Liver (tissue), 3 donors: ENCODE measurements at regions not wholly inside any gene's neighbourhood (a gene's known extent, or its start where the extent isn't known, plus 50 kb on each side); places are given as distances from the start of the nearest gene placed in this dataset.

Experiments used
- CTCF ChIP-seq: fragments of 150-350 bp; IDR thresholded peaks from 2 replicates; pipeline ENCODE4 v1.5.1; 2017; ENCODE audit warnings: improper control_type of control experiment, low read depth, low read length; ENCODE audit not compliant: missing input control
- EGR1 ChIP-seq, 2 donors: IDR thresholded peaks; 2 replicates each; pipeline ENCODE4 v1.6.1; 2016 to 2018; ENCODE audit warnings: antibody characterized with exemption in 2 of 2, low read depth in 2 of 2
- HNF4G ChIP-seq: IDR thresholded peaks from 2 replicates; pipeline ENCODE4 v1.6.1; 2016; ENCODE audit warnings: antibody characterized with exemption
- MAX ChIP-seq: IDR thresholded peaks from 2 replicates; pipeline ENCODE4 v1.6.1; 2016; ENCODE audit warnings: antibody characterized with exemption
- RAD21 ChIP-seq, 2 donors: IDR thresholded peaks; 2 replicates each; pipeline ENCODE4 v1.6.1; 2016; ENCODE audit warnings: antibody characterized with exemption in 2 of 2, mild to moderate bottlenecking in 2 of 2
- RXRA ChIP-seq, 2 donors: IDR thresholded peaks; 2 replicates each; pipeline ENCODE4 v1.6.1; 2017 to 2018; ENCODE audit warnings: antibody characterized with exemption in 2 of 2, mild to moderate bottlenecking in 1 of 2
- TF ChIP-seq, protein P1 (sequence below): IDR thresholded peaks from 2 replicates; pipeline ENCODE4 v1.6.1; 2016; ENCODE audit warnings: antibody characterized with exemption, mild to moderate bottlenecking
- donor health status: healthy.
- donor health status: healthy.

DNA sequence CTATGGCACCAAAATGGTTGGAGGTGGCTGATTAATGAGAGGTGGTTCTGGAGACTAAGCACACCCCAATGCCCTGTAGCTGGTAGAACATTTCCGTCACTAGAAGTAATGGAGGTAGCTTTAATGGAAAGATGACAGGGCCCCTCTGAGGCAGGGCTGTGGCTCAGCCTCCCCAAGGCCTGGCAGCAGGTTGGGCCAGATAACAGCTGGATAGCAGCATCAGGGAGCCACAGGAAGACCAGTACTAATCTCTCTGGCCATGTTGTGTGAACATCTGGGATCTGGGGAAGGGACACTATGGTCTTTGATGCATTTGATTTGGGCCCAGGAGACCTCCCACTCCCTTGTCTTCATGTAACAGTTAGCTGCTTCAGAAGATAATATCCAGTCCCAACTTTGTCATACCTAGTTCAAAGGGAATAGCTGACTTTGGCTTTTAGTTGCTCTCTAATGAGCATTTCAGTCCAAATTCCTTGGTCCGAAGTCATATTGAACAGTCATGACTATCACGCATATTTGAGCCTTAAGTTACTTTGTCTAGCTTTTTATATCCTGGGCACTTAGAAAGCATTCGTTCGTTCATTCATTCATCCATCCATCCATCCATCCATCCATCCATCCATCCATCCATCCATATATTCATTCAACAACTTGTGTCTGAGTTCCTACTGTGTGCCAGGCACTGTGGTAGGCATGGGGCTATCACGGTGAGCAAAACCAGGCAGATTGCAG, 53.0 kb upstream of the LMO2 start:
- TF ChIP-seq RAD21 (IDR thresholded peaks at IDR 0.05) (no peak), CTCF (no peak), HNF4G (no peak), RXRA (IDR thresholded peaks at IDR 0.05) (no peak), MAX (no peak), EGR1 (IDR thresholded peaks at IDR 0.05; ENCODE audit: low read depth in 2 of 2) (no peak)
- TF ChIP-seq, protein P1, sequence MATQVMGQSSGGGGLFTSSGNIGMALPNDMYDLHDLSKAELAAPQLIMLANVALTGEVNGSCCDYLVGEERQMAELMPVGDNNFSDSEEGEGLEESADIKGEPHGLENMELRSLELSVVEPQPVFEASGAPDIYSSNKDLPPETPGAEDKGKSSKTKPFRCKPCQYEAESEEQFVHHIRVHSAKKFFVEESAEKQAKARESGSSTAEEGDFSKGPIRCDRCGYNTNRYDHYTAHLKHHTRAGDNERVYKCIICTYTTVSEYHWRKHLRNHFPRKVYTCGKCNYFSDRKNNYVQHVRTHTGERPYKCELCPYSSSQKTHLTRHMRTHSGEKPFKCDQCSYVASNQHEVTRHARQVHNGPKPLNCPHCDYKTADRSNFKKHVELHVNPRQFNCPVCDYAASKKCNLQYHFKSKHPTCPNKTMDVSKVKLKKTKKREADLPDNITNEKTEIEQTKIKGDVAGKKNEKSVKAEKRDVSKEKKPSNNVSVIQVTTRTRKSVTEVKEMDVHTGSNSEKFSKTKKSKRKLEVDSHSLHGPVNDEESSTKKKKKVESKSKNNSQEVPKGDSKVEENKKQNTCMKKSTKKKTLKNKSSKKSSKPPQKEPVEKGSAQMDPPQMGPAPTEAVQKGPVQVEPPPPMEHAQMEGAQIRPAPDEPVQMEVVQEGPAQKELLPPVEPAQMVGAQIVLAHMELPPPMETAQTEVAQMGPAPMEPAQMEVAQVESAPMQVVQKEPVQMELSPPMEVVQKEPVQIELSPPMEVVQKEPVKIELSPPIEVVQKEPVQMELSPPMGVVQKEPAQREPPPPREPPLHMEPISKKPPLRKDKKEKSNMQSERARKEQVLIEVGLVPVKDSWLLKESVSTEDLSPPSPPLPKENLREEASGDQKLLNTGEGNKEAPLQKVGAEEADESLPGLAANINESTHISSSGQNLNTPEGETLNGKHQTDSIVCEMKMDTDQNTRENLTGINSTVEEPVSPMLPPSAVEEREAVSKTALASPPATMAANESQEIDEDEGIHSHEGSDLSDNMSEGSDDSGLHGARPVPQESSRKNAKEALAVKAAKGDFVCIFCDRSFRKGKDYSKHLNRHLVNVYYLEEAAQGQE: no peak
